ENCODE measurements at regions not wholly inside any gene's neighbourhood (a gene's known extent, or its start where the extent isn't known, plus 50 kb on each side); places are given as distances from the start of the nearest gene placed in this dataset.

DNA sequence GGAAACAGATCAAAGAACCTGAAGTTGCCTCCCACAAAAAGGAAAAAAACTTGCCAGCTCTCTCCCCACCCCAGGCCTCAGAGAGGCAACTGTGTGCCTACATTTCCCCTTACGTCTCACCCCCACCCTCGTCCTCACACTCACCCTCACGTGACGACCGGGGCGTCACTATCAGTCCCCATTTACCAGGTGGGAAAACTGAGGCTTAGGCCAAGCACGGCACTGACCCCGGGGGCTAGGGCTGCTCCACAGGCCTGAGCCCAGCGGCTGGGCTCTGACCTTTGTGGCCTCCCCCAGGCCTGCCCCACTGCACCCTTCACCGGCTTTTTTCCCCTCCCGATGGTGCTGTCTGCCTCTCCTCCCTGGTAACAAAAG is 51.5 kb upstream of the RUNX3 start (continued):
- TF ChIP-seq, protein P1, sequence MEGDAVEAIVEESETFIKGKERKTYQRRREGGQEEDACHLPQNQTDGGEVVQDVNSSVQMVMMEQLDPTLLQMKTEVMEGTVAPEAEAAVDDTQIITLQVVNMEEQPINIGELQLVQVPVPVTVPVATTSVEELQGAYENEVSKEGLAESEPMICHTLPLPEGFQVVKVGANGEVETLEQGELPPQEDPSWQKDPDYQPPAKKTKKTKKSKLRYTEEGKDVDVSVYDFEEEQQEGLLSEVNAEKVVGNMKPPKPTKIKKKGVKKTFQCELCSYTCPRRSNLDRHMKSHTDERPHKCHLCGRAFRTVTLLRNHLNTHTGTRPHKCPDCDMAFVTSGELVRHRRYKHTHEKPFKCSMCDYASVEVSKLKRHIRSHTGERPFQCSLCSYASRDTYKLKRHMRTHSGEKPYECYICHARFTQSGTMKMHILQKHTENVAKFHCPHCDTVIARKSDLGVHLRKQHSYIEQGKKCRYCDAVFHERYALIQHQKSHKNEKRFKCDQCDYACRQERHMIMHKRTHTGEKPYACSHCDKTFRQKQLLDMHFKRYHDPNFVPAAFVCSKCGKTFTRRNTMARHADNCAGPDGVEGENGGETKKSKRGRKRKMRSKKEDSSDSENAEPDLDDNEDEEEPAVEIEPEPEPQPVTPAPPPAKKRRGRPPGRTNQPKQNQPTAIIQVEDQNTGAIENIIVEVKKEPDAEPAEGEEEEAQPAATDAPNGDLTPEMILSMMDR (IDR thresholded peaks at IDR 0.05) = no peak
- no peak for TF ChIP-seq EP300 (IDR thresholded peaks at IDR 0.05)
- TF ChIP-seq TFCP2L1 (CRISPR knock-in tag; IDR thresholded peaks at IDR 0.05) = no peak
- no peak for TF ChIP-seq CHD4 (IDR thresholded peaks at IDR 0.05; ENCODE audit: borderline replicate concordance)
- TF ChIP-seq EHMT2 (IDR thresholded peaks at IDR 0.05; ENCODE audit: low read depth) = no peak
- no peak for TF ChIP-seq CEBPB (IDR thresholded peaks at IDR 0.05)
- TF ChIP-seq NFE2L2 (conservative IDR thresholded peaks at IDR 0.05; ENCODE audit: low read length) = no peak

DNA sequence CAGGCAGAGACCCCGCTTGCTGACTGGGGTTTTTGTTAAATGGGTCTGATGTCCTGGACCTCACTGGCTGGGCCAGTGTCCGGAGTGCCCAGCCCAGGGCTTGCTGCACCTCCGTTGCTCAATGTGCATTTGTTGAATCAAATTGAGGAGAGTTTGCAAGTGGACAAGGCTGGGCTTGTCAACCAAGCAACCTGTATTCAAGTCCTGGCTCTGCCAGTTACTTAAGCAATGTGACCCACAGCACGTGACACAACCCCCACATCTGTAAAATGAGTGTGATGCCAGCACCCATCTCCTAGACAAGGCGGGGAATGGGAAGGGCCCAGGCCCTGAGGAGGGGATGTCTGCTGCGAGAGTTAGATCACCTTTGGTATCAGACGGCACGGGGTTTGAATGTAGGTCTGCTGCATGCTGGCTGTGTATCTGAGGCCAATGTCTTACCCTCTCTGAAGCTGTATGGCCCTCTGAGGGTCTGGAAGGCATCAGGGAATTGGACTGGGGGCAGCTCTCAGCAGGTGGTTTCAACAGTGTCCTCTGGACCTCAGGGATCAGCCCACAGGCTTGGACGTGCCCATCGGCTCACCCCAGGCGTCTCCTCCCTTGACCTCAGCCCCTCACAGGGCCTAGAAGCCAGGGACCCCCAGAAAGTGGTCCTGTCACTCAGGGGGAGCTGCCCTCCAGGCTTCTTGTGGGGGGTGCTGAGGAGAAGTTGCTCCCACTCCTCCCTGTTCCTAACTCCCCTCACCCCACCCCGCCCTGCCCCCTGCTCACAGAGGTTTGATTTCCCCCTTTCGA is 51.0 kb upstream of the RUNX3 start:
- POLR2A ChIA-PET = no interaction called here
- CTCF ChIA-PET = no interaction called here
- Histone ChIP-seq H3K4me3 (no peak overlapping the region), H3K4me2 (no peak overlapping the region), H3K9me3 (peaks cover 12% of the 10 kb centered on the region), H3K4me1 (no peaks in the 10 kb centered on the region), H3K27ac (no peak overlapping the region)
- ATAC-seq (no peak), FAIRE-seq (no peak), DNase-seq (ENCODE audit: low read depth in 1 of 2, low spot score in 1 of 2) (no peak)
- WGBS (ENCODE audit: missing lambda C conversion rate) = 74% methylated on average over 11 of the region's 13 CpGs
- TF ChIP-seq TFCP2L1 (CRISPR knock-in tag; IDR thresholded peaks at IDR 0.05) = no peak
- TF ChIP-seq CBX2 (IDR thresholded peaks at IDR 0.05; ENCODE audit: borderline replicate concordance, low read depth) = no peak
- TF ChIP-seq, protein P2, sequence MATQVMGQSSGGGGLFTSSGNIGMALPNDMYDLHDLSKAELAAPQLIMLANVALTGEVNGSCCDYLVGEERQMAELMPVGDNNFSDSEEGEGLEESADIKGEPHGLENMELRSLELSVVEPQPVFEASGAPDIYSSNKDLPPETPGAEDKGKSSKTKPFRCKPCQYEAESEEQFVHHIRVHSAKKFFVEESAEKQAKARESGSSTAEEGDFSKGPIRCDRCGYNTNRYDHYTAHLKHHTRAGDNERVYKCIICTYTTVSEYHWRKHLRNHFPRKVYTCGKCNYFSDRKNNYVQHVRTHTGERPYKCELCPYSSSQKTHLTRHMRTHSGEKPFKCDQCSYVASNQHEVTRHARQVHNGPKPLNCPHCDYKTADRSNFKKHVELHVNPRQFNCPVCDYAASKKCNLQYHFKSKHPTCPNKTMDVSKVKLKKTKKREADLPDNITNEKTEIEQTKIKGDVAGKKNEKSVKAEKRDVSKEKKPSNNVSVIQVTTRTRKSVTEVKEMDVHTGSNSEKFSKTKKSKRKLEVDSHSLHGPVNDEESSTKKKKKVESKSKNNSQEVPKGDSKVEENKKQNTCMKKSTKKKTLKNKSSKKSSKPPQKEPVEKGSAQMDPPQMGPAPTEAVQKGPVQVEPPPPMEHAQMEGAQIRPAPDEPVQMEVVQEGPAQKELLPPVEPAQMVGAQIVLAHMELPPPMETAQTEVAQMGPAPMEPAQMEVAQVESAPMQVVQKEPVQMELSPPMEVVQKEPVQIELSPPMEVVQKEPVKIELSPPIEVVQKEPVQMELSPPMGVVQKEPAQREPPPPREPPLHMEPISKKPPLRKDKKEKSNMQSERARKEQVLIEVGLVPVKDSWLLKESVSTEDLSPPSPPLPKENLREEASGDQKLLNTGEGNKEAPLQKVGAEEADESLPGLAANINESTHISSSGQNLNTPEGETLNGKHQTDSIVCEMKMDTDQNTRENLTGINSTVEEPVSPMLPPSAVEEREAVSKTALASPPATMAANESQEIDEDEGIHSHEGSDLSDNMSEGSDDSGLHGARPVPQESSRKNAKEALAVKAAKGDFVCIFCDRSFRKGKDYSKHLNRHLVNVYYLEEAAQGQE (IDR thresholded peaks at IDR 0.05) = no peak
- no peak for TF ChIP-seq EHF (CRISPR knock-in tag; IDR thresholded peaks at IDR 0.05)
- TF ChIP-seq, protein P3, sequence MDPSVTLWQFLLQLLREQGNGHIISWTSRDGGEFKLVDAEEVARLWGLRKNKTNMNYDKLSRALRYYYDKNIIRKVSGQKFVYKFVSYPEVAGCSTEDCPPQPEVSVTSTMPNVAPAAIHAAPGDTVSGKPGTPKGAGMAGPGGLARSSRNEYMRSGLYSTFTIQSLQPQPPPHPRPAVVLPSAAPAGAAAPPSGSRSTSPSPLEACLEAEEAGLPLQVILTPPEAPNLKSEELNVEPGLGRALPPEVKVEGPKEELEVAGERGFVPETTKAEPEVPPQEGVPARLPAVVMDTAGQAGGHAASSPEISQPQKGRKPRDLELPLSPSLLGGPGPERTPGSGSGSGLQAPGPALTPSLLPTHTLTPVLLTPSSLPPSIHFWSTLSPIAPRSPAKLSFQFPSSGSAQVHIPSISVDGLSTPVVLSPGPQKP (IDR thresholded peaks at IDR 0.05; ENCODE audit: low read depth, low read length) = no peak
- no peak for TF ChIP-seq GATA3 (IDR thresholded peaks at IDR 0.05; ENCODE audit: borderline replicate concordance)

Small RNA genes lying in the stretch of these regions (small RNA-seq; reads per million reads assigned to genes)
- gene MIR4425 = 0 reads per million in 6 experiments

Measured in A549 (cell line).